Kidney epithelial cell (primary cell): ENCODE measurements at regions not wholly inside any gene's neighbourhood (a gene's known extent, or its start where the extent isn't known, plus 50 kb on each side); places are given as distances from the start of the nearest gene placed in this dataset.

Source experiments
- DNase-seq: peaks from one replicate; pipeline ENCODE4 v3.0.0-alpha.2; 2010; ENCODE audit warnings: low read depth
- H3K27me3 ChIP-seq: 2 replicates; pipeline ENCODE4 v1.6.0; 2011; ENCODE audit warnings: low read length; ENCODE audit not compliant: control insufficient read depth, insufficient read depth
- H3K36me3 ChIP-seq: 2 replicates; pipeline ENCODE4 v1.5.1; 2011; ENCODE audit warnings: low read length; ENCODE audit not compliant: control insufficient read depth, insufficient read depth
- H3K4me3 ChIP-seq: 2 replicates; pipeline ENCODE4 v1.5.1; 2011; ENCODE audit warnings: low read depth, mild to moderate bottlenecking, control low read depth, low read length
- TF ChIP-seq, protein P1 (sequence below): IDR thresholded peaks from 2 replicates; pipeline ENCODE4 v1.5.1; 2011; ENCODE audit warnings: mild to moderate bottlenecking, moderate library complexity, low read length, control low read depth, inconsistent platforms; ENCODE audit not compliant: insufficient read depth, poor library complexity, severe bottlenecking

DNA sequence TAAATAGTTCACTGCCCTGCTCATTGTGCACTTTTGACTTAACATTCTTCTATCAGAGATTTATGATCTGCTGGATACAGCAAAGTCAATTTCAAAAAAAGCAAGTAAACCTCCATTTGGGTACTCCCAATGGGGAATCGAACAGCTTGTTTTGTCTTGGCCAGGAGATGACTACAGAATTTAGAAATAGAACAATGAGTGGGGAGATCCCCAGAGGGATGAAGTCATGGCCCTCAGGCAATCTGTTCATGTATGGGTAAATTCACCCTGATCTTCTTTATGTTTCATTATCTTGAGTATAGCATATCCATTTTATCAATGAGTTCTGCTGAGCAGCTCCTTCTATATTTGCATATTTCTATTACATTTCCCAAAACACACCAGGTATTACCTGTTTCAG lies 1681.9 kb downstream of the HACE1 start:
- H3K27me3 ChIP-seq: no peaks in the 10 kb centered on the region
- DNase-seq: no peak
- H3K4me3 ChIP-seq: no peak overlapping the region
- H3K36me3 ChIP-seq: no peaks in the 10 kb centered on the region
- TF ChIP-seq, protein P1, sequence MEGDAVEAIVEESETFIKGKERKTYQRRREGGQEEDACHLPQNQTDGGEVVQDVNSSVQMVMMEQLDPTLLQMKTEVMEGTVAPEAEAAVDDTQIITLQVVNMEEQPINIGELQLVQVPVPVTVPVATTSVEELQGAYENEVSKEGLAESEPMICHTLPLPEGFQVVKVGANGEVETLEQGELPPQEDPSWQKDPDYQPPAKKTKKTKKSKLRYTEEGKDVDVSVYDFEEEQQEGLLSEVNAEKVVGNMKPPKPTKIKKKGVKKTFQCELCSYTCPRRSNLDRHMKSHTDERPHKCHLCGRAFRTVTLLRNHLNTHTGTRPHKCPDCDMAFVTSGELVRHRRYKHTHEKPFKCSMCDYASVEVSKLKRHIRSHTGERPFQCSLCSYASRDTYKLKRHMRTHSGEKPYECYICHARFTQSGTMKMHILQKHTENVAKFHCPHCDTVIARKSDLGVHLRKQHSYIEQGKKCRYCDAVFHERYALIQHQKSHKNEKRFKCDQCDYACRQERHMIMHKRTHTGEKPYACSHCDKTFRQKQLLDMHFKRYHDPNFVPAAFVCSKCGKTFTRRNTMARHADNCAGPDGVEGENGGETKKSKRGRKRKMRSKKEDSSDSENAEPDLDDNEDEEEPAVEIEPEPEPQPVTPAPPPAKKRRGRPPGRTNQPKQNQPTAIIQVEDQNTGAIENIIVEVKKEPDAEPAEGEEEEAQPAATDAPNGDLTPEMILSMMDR: no peak

DNA sequence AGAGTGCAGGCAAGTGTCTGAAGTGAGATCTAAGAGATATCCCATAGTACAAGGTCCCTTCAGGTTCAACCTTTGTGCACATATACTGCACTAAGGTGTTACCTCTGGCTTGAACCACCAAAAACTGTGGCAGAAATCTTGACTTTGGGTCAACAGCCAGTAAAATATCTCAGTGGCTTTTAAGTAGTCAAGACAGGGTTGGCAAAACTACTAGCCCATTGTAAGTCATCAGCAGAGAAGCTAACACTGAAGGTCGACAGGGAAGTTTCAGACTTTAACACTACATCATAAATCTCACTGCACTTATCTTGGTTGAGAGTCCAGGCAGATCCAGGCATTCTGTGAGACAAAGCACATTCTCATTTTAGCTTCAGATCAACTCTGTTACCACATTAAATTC lies 1684.7 kb downstream of the HACE1 start:
- DNase-seq: no peak
- TF ChIP-seq, protein P1: no peak
- H3K36me3 ChIP-seq: no peaks in the 10 kb centered on the region
- H3K4me3 ChIP-seq: no peak overlapping the region
- H3K27me3 ChIP-seq: no peaks in the 10 kb centered on the region

DNA sequence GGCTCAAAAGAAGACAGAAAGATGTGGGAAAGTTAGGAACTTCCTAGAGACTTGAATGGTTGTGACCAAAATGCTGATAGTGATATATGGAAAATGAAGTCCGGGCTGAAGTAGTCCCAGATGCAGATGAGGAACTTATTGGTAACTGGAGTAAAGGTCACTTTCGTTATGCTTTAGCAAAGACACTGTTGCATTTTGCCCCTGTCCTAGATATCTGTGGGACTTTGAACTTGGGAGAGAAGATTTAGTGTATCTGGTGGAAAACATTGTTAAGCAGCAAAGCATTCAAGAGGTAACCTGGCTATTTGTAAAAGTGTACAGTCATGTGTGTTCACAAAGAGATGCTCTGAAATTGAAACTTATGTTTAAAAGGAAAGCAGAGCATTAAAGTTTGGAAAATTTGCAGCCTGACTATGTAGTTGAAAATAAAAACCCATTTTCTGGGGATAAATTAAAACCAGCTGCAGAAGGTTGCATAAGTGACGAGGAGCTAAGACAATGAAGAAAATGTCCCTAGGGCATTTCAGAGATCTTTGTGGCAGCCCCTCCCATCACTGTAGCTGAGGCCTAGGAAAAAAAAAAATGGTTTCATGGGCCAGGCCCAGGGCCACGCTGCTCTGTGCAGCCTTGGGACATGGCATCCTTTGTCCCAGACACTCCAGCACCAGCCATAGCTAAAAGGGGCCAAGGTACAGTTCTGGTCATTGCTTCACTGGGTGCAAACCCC lies 1692.2 kb downstream of the HACE1 start:
- no peaks in the 10 kb centered on the region for H3K36me3 ChIP-seq
- TF ChIP-seq, protein P1: no peak
- no peak for DNase-seq
- H3K4me3 ChIP-seq: no peak overlapping the region
- no peaks in the 10 kb centered on the region for H3K27me3 ChIP-seq

DNA sequence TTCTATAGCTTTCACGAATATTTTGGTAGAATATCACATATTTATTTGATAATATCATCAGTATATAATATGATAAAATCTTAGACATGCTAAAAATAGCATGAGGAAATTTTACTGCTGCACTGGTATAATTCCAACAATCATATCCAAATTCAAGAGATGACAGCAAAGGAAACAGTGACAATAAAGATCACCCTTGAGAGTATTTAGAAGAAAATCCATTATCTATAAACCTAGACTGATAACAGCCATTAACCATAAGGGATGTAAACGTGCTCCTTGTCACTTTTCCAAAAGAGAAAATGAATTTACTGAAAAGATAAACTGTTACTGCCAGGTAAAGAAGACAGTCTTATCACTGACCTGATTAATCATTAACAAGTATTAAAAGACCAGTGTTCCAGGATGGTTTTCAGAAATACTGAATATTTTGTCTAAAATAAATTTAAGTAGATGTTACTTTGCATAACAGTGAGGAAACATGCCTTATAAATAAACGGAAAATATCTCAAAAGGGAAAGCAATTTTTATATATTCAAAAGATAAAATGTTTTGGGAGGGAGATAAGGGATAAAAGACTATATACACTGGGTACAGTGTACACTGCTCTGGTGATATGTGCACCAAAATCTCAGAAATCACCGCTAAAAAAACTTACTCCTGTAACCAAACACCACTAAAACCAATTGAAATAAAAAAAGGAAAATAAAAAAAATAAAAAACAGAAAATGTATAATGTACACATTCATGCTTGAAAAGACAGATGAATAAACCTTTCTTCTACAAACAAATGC lies 1704.7 kb downstream of the HACE1 start:
- DNase-seq: no peak
- no peaks in the 10 kb centered on the region for H3K36me3 ChIP-seq
- no peaks in the 10 kb centered on the region for H3K27me3 ChIP-seq
- TF ChIP-seq, protein P1: no peak
- no peak overlapping the region for H3K4me3 ChIP-seq

DNA sequence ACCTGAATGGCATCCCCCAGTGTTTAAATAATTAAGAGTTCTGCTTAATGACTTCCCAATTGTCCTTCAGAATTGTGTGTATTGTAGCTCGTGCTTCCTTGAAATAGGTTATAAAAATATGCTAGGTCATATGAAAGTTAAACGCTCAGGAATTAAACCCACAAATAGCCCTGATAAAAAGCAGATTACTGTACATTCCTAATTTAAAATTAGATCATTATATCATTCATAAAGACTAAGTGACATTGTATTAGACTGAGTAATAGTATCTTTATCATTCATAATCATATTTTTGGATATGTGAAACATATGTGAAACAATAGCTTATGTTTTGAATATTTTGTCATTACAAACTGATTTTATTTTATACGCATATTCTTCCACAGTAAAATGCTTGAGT lies 1706.7 kb downstream of the HACE1 start:
- TF ChIP-seq, protein P1: no peak
- H3K27me3 ChIP-seq: no peaks in the 10 kb centered on the region
- H3K36me3 ChIP-seq: no peaks in the 10 kb centered on the region
- H3K4me3 ChIP-seq: no peak overlapping the region
- DNase-seq: no peak
